ENCODE measurements at regions not wholly inside any gene's neighbourhood (a gene's known extent, or its start where the extent isn't known, plus 50 kb on each side); places are given as distances from the start of the nearest gene placed in this dataset.

- no peak overlapping the region for H3K56ac ChIP-seq (ENCODE audit: low read length)
- DNase-seq, result no peak
Measured at GRCh38 chr13:75013818-75014217, 468.2 kb downstream of the TBC1D4 start.

GRCh38 chr13:75010941-75011340 is 471.0 kb downstream of the TBC1D4 start:
- Histone ChIP-seq H4K8ac (ENCODE audit: low read depth, low read length) (no peak overlapping the region), H3K27me3 (ENCODE audit: insufficient read depth, low read length, poor library complexity) (no peaks in the 10 kb centered on the region), H2AK5ac (ENCODE audit: low read length) (no peak overlapping the region), H3K4me1 (ENCODE audit: control insufficient read depth, low read depth, low read length) (no peaks in the 10 kb centered on the region), H3K4me3 (ENCODE audit: low read length) (no peak overlapping the region), H3K27ac (ENCODE audit: low read depth, low read length) (no peak overlapping the region), H2BK120ac (ENCODE audit: low read depth, low read length) (no peak overlapping the region), H3K36me3 (ENCODE audit: control insufficient read depth, insufficient read depth, low read length) (no peaks in the 10 kb centered on the region), H3K4ac (ENCODE audit: low read depth, low read length) (no peak overlapping the region), H4K5ac (ENCODE audit: low read length) (no peak overlapping the region), H3K23ac (ENCODE audit: low read length) (no peak overlapping the region), H3K56ac (ENCODE audit: low read length) (no peak overlapping the region), H3K18ac (ENCODE audit: low read length) (no peak overlapping the region), H3K4me2 (ENCODE audit: low read length) (no peak overlapping the region), H3K79me1 (ENCODE audit: low read length) (no peaks in the 10 kb centered on the region), H3K79me2 (ENCODE audit: control insufficient read depth, insufficient read depth, low read length) (no peaks in the 10 kb centered on the region), H2BK5ac (ENCODE audit: low read length) (no peak overlapping the region), H3K9ac (ENCODE audit: low read length) (no peak overlapping the region), H2BK15ac (replicated peaks; ENCODE audit: low read depth) (no peak overlapping the region)
- no CpG with 5 or more reads among the region's 4 CpGs for WGBS (ENCODE audit: extremely low coverage, insufficient coverage, low lambda C conversion rate)
- DNase-seq, result no peak

More at GRCh38 chr13:75013818-75014217, 468.2 kb downstream of the TBC1D4 start:
- H4K5ac ChIP-seq (ENCODE audit: low read length), result no peak overlapping the region
- H3K27ac ChIP-seq (ENCODE audit: low read depth, low read length), result no peak overlapping the region
- no peak overlapping the region for H3K4me2 ChIP-seq (ENCODE audit: low read length)
- H2BK120ac ChIP-seq (ENCODE audit: low read depth, low read length), result no peak overlapping the region
- no peaks in the 10 kb centered on the region for H3K27me3 ChIP-seq (ENCODE audit: insufficient read depth, low read length, poor library complexity)
- H3K79me2 ChIP-seq (ENCODE audit: control insufficient read depth, insufficient read depth, low read length), result no peaks in the 10 kb centered on the region
- no peak overlapping the region for H2BK5ac ChIP-seq (ENCODE audit: low read length)
- H3K18ac ChIP-seq (ENCODE audit: low read length), result no peak overlapping the region
- no peaks in the 10 kb centered on the region for H3K79me1 ChIP-seq (ENCODE audit: low read length)
- no peak overlapping the region for H3K4me3 ChIP-seq (ENCODE audit: low read length)
- no peak overlapping the region for H4K8ac ChIP-seq (ENCODE audit: low read depth, low read length)
- no peaks in the 10 kb centered on the region for H3K36me3 ChIP-seq (ENCODE audit: control insufficient read depth, insufficient read depth, low read length)
- no peak overlapping the region for H3K4ac ChIP-seq (ENCODE audit: low read depth, low read length)
- no peak overlapping the region for H3K9ac ChIP-seq (ENCODE audit: low read length)
- H3K4me1 ChIP-seq (ENCODE audit: control insufficient read depth, low read depth, low read length), result no peaks in the 10 kb centered on the region
- H2BK15ac ChIP-seq (replicated peaks; ENCODE audit: low read depth), result no peak overlapping the region
- H2AK5ac ChIP-seq (ENCODE audit: low read length), result no peak overlapping the region
- no CpG with 5 or more reads among the region's 4 CpGs for WGBS (ENCODE audit: extremely low coverage, insufficient coverage, low lambda C conversion rate)
- H3K23ac ChIP-seq (ENCODE audit: low read length), result no peak overlapping the region

GRCh38 chr13:75008926-75009325 is 473.0 kb downstream of the TBC1D4 start:
- H2BK5ac ChIP-seq (ENCODE audit: low read length), result no peak overlapping the region
- no peak overlapping the region for H3K9ac ChIP-seq (ENCODE audit: low read length)
- no peaks in the 10 kb centered on the region for H3K36me3 ChIP-seq (ENCODE audit: control insufficient read depth, insufficient read depth, low read length)
- H2BK15ac ChIP-seq (replicated peaks; ENCODE audit: low read depth), result no peak overlapping the region
- no peak overlapping the region for H3K56ac ChIP-seq (ENCODE audit: low read length)
- H3K23ac ChIP-seq (ENCODE audit: low read length), result no peak overlapping the region
- DNase-seq, result no peak
- no peak overlapping the region for H3K27ac ChIP-seq (ENCODE audit: low read depth, low read length)
- H3K4me1 ChIP-seq (ENCODE audit: control insufficient read depth, low read depth, low read length), result no peaks in the 10 kb centered on the region
- H3K18ac ChIP-seq (ENCODE audit: low read length), result no peak overlapping the region
- no peak overlapping the region for H3K4ac ChIP-seq (ENCODE audit: low read depth, low read length)
- H4K8ac ChIP-seq (ENCODE audit: low read depth, low read length), result no peak overlapping the region
- no peak overlapping the region for H2BK120ac ChIP-seq (ENCODE audit: low read depth, low read length)
- no peaks in the 10 kb centered on the region for H3K79me2 ChIP-seq (ENCODE audit: control insufficient read depth, insufficient read depth, low read length)
- H2AK5ac ChIP-seq (ENCODE audit: low read length), result no peak overlapping the region
- H3K4me3 ChIP-seq (ENCODE audit: low read length), result no peak overlapping the region
- no peak overlapping the region for H3K4me2 ChIP-seq (ENCODE audit: low read length)
- H4K5ac ChIP-seq (ENCODE audit: low read length), result no peak overlapping the region
- H3K27me3 ChIP-seq (ENCODE audit: insufficient read depth, low read length, poor library complexity), result no peaks in the 10 kb centered on the region
- H3K79me1 ChIP-seq (ENCODE audit: low read length), result no peaks in the 10 kb centered on the region

GRCh38 chr13:74990992-74991391 is 491.0 kb downstream of the TBC1D4 start:
- no peak overlapping the region for H4K5ac ChIP-seq (ENCODE audit: low read length)
- H3K4me2 ChIP-seq (ENCODE audit: low read length), result no peak overlapping the region
- no peak overlapping the region for H4K8ac ChIP-seq (ENCODE audit: low read depth, low read length)
- H3K36me3 ChIP-seq (ENCODE audit: control insufficient read depth, insufficient read depth, low read length), result no peaks in the 10 kb centered on the region
- no peak overlapping the region for H3K23ac ChIP-seq (ENCODE audit: low read length)
- no peak overlapping the region for H2AK5ac ChIP-seq (ENCODE audit: low read length)
- H3K79me1 ChIP-seq (ENCODE audit: low read length), result no peaks in the 10 kb centered on the region
- no peaks in the 10 kb centered on the region for H3K79me2 ChIP-seq (ENCODE audit: control insufficient read depth, insufficient read depth, low read length)
- no peak overlapping the region for H2BK5ac ChIP-seq (ENCODE audit: low read length)
- no peak overlapping the region for H3K27ac ChIP-seq (ENCODE audit: low read depth, low read length)
- H3K18ac ChIP-seq (ENCODE audit: low read length), result no peak overlapping the region
- no peak overlapping the region for H3K4me3 ChIP-seq (ENCODE audit: low read length)
- H3K4ac ChIP-seq (ENCODE audit: low read depth, low read length), result no peak overlapping the region
- H3K56ac ChIP-seq (ENCODE audit: low read length), result no peak overlapping the region
- DNase-seq, result no peak
- H3K4me1 ChIP-seq (ENCODE audit: control insufficient read depth, low read depth, low read length), result no peaks in the 10 kb centered on the region
- H3K27me3 ChIP-seq (ENCODE audit: insufficient read depth, low read length, poor library complexity), result no peaks in the 10 kb centered on the region
- no peak overlapping the region for H2BK120ac ChIP-seq (ENCODE audit: low read depth, low read length)
- WGBS (ENCODE audit: extremely low coverage, insufficient coverage, low lambda C conversion rate), result no CpG with 5 or more reads among the region's 2 CpGs
- no peak overlapping the region for H3K9ac ChIP-seq (ENCODE audit: low read length)
- no peak overlapping the region for H2BK15ac ChIP-seq (replicated peaks; ENCODE audit: low read depth)

GRCh38 chr13:74987124-74987690 is 494.8 kb downstream of the TBC1D4 start:
- H3K4me1 ChIP-seq (ENCODE audit: control insufficient read depth, low read depth, low read length), result no peaks in the 10 kb centered on the region
- DNase-seq, result no peak
- no peak overlapping the region for H3K9ac ChIP-seq (ENCODE audit: low read length)
- H4K5ac ChIP-seq (ENCODE audit: low read length), result no peak overlapping the region
- H3K79me1 ChIP-seq (ENCODE audit: low read length), result no peaks in the 10 kb centered on the region
- H3K23ac ChIP-seq (ENCODE audit: low read length), result no peak overlapping the region
- H3K36me3 ChIP-seq (ENCODE audit: control insufficient read depth, insufficient read depth, low read length), result no peaks in the 10 kb centered on the region
- H3K4me3 ChIP-seq (ENCODE audit: low read length), result no peak overlapping the region
- H2AK5ac ChIP-seq (ENCODE audit: low read length), result no peak overlapping the region
- H2BK5ac ChIP-seq (ENCODE audit: low read length), result no peak overlapping the region
- H2BK15ac ChIP-seq (replicated peaks; ENCODE audit: low read depth), result no peak overlapping the region
- no peak overlapping the region for H3K4ac ChIP-seq (ENCODE audit: low read depth, low read length)
- H3K27me3 ChIP-seq (ENCODE audit: insufficient read depth, low read length, poor library complexity), result no peaks in the 10 kb centered on the region
- H3K56ac ChIP-seq (ENCODE audit: low read length), result no peak overlapping the region
- H3K79me2 ChIP-seq (ENCODE audit: control insufficient read depth, insufficient read depth, low read length), result no peaks in the 10 kb centered on the region
- no peak overlapping the region for H3K18ac ChIP-seq (ENCODE audit: low read length)
- H2BK120ac ChIP-seq (ENCODE audit: low read depth, low read length), result no peak overlapping the region
- H3K27ac ChIP-seq (ENCODE audit: low read depth, low read length), result no peak overlapping the region
- H3K4me2 ChIP-seq (ENCODE audit: low read length), result no peak overlapping the region
- H4K8ac ChIP-seq (ENCODE audit: low read depth, low read length), result no peak overlapping the region

- H3K27me3 ChIP-seq (ENCODE audit: insufficient read depth, low read length, poor library complexity), result no peaks in the 10 kb centered on the region
- H3K56ac ChIP-seq (ENCODE audit: low read length), result no peak overlapping the region
- no peak overlapping the region for H4K5ac ChIP-seq (ENCODE audit: low read length)
- no peaks in the 10 kb centered on the region for H3K79me1 ChIP-seq (ENCODE audit: low read length)
- H2BK15ac ChIP-seq (replicated peaks; ENCODE audit: low read depth), result no peak overlapping the region
- H3K27ac ChIP-seq (ENCODE audit: low read depth, low read length), result no peak overlapping the region
- H4K8ac ChIP-seq (ENCODE audit: low read depth, low read length), result no peak overlapping the region
- WGBS (ENCODE audit: extremely low coverage, insufficient coverage, low lambda C conversion rate), result no CpG with 5 or more reads among the region's 2 CpGs
- H2BK5ac ChIP-seq (ENCODE audit: low read length), result no peak overlapping the region
- no peak for DNase-seq
- no peak overlapping the region for H3K4me3 ChIP-seq (ENCODE audit: low read length)
- H2AK5ac ChIP-seq (ENCODE audit: low read length), result no peak overlapping the region
- no peak overlapping the region for H3K9ac ChIP-seq (ENCODE audit: low read length)
- no peak overlapping the region for H3K18ac ChIP-seq (ENCODE audit: low read length)
- H3K79me2 ChIP-seq (ENCODE audit: control insufficient read depth, insufficient read depth, low read length), result no peaks in the 10 kb centered on the region
- no peak overlapping the region for H2BK120ac ChIP-seq (ENCODE audit: low read depth, low read length)
- no peaks in the 10 kb centered on the region for H3K36me3 ChIP-seq (ENCODE audit: control insufficient read depth, insufficient read depth, low read length)
- no peaks in the 10 kb centered on the region for H3K4me1 ChIP-seq (ENCODE audit: control insufficient read depth, low read depth, low read length)
- H3K23ac ChIP-seq (ENCODE audit: low read length), result no peak overlapping the region
- H3K4ac ChIP-seq (ENCODE audit: low read depth, low read length), result no peak overlapping the region
- no peak overlapping the region for H3K4me2 ChIP-seq (ENCODE audit: low read length)
Measured at GRCh38 chr13:74986609-74987008, 495.4 kb downstream of the TBC1D4 start.
